Keratinocyte (primary cell): ENCODE measurements at regions not wholly inside any gene's neighbourhood (a gene's known extent, or its start where the extent isn't known, plus 50 kb on each side); places are given as distances from the start of the nearest gene placed in this dataset.

ENCODE experiments used
- EZH2 ChIP-seq: IDR thresholded peaks from one replicate; pipeline ENCODE4 v1.6.1; 2012; ENCODE audit warnings: inconsistent platforms, mild to moderate bottlenecking, low read length, moderate library complexity
- TF ChIP-seq, protein P1 (sequence below), 3 experiments: IDR thresholded peaks in 1 of 3; conservative IDR thresholded peaks in 1 of 3; optimal IDR thresholded peaks in 1 of 3; 2 replicates in 2 of 3; 3 replicates in 1 of 3; pipeline versions ENCODE3 to v1.5.1; 2011; ENCODE audit warnings: low read length in 3 of 3, mild to moderate bottlenecking in 3 of 3, moderate library complexity in 2 of 3, control low read depth in 1 of 3, inconsistent platforms in 1 of 3; ENCODE audit not compliant: insufficient read depth in 2 of 3; ENCODE audit errors: extremely low read depth in 1 of 3

DNA sequence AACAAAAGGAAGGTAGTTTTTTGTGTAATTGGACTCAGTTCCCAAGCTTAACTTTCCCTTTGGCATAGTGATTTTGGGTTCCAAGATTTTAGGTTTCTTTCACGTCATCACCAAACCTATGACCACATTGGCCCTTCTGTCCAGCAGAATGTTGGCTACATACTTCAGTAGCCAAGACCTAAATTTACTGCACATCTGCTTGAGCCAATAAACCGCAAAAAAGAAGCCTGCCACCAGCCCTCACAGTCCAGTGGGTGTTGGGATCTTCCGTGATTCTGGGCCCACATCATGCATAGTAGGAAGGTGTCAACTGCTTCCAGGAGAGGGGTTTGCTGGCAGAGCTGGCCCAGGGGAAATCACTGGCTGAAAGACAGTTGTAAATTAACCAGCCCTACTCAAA is 57.6 kb upstream of the LIPC start:
- TF ChIP-seq, protein P1, sequence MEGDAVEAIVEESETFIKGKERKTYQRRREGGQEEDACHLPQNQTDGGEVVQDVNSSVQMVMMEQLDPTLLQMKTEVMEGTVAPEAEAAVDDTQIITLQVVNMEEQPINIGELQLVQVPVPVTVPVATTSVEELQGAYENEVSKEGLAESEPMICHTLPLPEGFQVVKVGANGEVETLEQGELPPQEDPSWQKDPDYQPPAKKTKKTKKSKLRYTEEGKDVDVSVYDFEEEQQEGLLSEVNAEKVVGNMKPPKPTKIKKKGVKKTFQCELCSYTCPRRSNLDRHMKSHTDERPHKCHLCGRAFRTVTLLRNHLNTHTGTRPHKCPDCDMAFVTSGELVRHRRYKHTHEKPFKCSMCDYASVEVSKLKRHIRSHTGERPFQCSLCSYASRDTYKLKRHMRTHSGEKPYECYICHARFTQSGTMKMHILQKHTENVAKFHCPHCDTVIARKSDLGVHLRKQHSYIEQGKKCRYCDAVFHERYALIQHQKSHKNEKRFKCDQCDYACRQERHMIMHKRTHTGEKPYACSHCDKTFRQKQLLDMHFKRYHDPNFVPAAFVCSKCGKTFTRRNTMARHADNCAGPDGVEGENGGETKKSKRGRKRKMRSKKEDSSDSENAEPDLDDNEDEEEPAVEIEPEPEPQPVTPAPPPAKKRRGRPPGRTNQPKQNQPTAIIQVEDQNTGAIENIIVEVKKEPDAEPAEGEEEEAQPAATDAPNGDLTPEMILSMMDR (optimal IDR thresholded peaks at IDR 0.05 in 1 of 3, IDR thresholded peaks at IDR 0.05 in 1 of 3, conservative IDR thresholded peaks at IDR 0.05 in 1 of 3; ENCODE audit: extremely low read depth in 1 of 3, insufficient read depth in 2 of 3, low read length in 3 of 3), result no peak
- TF ChIP-seq EZH2, result no peak
